HL-60 (cell line): ENCODE measurements at regions not wholly inside any gene's neighbourhood (a gene's known extent, or its start where the extent isn't known, plus 50 kb on each side); places are given as distances from the start of the nearest gene placed in this dataset.

Experiments used
- DNase-seq, 2 experiments: peaks; one replicate each; pipeline ENCODE4 v3.0.0-alpha.2; 2010 to 2020; ENCODE audit warnings: low read depth in 1 of 2, low spot score in 1 of 2
- H3K27ac ChIP-seq: fragments of 250-450 bp; sonication (Bioruptor Pico); replicated peaks from 2 replicates; pipeline ENCODE4 v1.5.1; 2020; ENCODE audit warnings: mild to moderate bottlenecking, moderate library complexity
- H3K27me3 ChIP-seq: fragments of 250-450 bp; sonication (Bioruptor Pico); 2 replicates; pipeline ENCODE4 v1.5.1; 2021; ENCODE audit warnings: mild to moderate bottlenecking, moderate library complexity; ENCODE audit not compliant: insufficient read depth, poor library complexity, severe bottlenecking
- H3K4me3 ChIP-seq: replicated peaks from 2 replicates; pipeline ENCODE4 v1.5.1; 2011; ENCODE audit warnings: mild to moderate bottlenecking, control low read depth, low read length; ENCODE audit not compliant: insufficient read depth
- GABPA ChIP-seq: IDR thresholded peaks from 2 replicates; pipeline ENCODE4 v1.6.1; 2012; ENCODE audit warnings: low read depth
- POLR2AphosphoS5 ChIP-seq: IDR thresholded peaks from 2 replicates; pipeline ENCODE4 v1.6.1; 2012; ENCODE audit warnings: low read depth
- SPI1 ChIP-seq: IDR thresholded peaks from 2 replicates; pipeline ENCODE4 v1.6.1; 2012; ENCODE audit warnings: low read depth, mild to moderate bottlenecking, borderline replicate concordance
- TF ChIP-seq, protein P1 (sequence below): IDR thresholded peaks from one replicate; pipeline ENCODE4 v1.5.1; 2011; ENCODE audit warnings: low read length, control low read depth, inconsistent platforms; ENCODE audit not compliant: insufficient read depth
- TF ChIP-seq, protein P2 (sequence below): IDR thresholded peaks from 2 replicates; pipeline ENCODE4 v1.6.1; 2012; ENCODE audit warnings: low read depth; ENCODE audit not compliant: insufficient replicate concordance

DNA sequence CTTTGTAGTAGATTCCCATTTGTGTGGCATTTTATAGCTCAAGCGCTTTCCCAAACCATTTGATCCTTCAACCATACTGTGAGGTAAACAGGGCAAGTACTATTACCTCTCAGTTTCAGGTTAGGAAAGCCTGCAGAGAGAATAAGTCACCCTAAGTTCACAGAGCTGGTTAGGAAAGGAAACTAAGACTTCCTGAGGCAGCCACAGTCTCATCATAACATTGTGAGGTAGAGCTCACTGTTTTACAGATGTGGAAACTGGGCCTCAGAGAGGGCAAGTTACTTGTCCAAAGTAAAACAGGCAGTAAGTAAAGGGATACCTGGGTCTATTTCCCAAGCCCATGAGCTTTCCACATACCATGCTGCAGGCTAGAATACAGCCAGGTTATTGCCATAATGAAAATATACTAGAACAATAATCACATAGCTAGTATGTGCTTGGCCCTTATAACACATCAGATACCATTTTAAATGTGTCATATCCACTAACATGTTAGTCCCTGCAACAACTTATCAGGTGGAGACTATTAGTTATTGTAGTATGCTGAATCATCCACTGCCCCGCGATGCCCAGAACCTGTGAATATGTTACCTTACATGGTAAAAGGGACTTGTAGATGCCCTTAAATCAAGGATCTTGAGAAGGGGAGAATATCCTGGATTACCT, 150.9 kb upstream of the GRIP1 start:
- H3K27ac ChIP-seq: no peak overlapping the region
- H3K27me3 ChIP-seq: peaks cover 2% of the 10 kb centered on the region

DNA sequence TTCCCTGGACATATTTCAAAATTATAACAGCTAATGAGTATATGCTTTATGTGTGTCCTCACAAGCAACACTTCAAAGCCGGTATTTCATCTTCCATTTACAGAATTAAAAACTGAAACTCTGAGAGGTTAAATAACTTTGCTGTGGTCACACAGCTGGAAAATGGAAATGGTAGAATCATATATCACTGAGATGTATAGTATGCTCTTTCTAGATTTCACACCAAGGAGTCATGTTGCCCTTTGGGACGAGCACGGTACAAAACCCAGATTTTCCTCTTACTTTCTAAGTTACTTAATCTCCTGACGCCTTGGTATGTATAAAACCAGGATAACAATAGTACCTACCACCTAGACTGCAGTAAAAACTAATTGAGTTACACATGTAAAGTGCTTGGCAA, 152.6 kb upstream of the GRIP1 start:
- H3K4me3 ChIP-seq: no peak overlapping the region
- no peak overlapping the region for H3K27ac ChIP-seq
- no peak for TF ChIP-seq POLR2AphosphoS5
- TF ChIP-seq SPI1: no peak
- TF ChIP-seq, protein P1, sequence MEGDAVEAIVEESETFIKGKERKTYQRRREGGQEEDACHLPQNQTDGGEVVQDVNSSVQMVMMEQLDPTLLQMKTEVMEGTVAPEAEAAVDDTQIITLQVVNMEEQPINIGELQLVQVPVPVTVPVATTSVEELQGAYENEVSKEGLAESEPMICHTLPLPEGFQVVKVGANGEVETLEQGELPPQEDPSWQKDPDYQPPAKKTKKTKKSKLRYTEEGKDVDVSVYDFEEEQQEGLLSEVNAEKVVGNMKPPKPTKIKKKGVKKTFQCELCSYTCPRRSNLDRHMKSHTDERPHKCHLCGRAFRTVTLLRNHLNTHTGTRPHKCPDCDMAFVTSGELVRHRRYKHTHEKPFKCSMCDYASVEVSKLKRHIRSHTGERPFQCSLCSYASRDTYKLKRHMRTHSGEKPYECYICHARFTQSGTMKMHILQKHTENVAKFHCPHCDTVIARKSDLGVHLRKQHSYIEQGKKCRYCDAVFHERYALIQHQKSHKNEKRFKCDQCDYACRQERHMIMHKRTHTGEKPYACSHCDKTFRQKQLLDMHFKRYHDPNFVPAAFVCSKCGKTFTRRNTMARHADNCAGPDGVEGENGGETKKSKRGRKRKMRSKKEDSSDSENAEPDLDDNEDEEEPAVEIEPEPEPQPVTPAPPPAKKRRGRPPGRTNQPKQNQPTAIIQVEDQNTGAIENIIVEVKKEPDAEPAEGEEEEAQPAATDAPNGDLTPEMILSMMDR: no peak
- TF ChIP-seq GABPA: no peak
- DNase-seq: no peak
- H3K27me3 ChIP-seq: peaks cover 2% of the 10 kb centered on the region

More for the DNA sequence above, 150.9 kb upstream of the GRIP1 start:
- DNase-seq: no peak
- no peak overlapping the region for H3K4me3 ChIP-seq
- TF ChIP-seq SPI1: no peak
- TF ChIP-seq, protein P1: no peak
- no peak for TF ChIP-seq POLR2AphosphoS5
- TF ChIP-seq GABPA: no peak
- TF ChIP-seq, protein P2, sequence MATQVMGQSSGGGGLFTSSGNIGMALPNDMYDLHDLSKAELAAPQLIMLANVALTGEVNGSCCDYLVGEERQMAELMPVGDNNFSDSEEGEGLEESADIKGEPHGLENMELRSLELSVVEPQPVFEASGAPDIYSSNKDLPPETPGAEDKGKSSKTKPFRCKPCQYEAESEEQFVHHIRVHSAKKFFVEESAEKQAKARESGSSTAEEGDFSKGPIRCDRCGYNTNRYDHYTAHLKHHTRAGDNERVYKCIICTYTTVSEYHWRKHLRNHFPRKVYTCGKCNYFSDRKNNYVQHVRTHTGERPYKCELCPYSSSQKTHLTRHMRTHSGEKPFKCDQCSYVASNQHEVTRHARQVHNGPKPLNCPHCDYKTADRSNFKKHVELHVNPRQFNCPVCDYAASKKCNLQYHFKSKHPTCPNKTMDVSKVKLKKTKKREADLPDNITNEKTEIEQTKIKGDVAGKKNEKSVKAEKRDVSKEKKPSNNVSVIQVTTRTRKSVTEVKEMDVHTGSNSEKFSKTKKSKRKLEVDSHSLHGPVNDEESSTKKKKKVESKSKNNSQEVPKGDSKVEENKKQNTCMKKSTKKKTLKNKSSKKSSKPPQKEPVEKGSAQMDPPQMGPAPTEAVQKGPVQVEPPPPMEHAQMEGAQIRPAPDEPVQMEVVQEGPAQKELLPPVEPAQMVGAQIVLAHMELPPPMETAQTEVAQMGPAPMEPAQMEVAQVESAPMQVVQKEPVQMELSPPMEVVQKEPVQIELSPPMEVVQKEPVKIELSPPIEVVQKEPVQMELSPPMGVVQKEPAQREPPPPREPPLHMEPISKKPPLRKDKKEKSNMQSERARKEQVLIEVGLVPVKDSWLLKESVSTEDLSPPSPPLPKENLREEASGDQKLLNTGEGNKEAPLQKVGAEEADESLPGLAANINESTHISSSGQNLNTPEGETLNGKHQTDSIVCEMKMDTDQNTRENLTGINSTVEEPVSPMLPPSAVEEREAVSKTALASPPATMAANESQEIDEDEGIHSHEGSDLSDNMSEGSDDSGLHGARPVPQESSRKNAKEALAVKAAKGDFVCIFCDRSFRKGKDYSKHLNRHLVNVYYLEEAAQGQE: no peak

DNA sequence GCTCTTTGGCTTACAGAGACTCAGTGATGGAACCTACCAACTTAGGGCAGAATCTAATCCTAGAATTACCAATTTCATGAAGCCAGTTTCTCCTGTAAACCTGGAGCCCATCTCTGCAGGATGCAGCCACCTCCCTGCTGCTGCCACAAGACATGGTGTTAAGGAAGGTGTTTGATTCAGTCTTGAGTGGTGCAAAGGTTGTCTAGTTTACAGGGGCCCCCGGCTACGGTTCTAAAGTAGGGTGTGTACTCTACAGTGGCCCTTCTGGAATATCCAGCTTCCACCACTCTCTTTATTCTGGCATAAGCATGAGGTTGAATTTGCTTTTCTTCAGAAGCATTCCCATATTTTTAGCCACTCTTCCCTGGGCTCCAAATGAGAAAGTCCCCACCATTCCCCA, 154.1 kb upstream of the GRIP1 start:
- TF ChIP-seq POLR2AphosphoS5 (no peak), SPI1 (no peak), GABPA (no peak)
- TF ChIP-seq, protein P1: no peak
- TF ChIP-seq, protein P2: no peak
- no peak overlapping the region for H3K27ac ChIP-seq
- DNase-seq: no peak
- peaks cover 2% of the 10 kb centered on the region for H3K27me3 ChIP-seq
- H3K4me3 ChIP-seq: no peak overlapping the region
